GM12878 (cell line): ENCODE measurements at regions not wholly inside any gene's neighbourhood (a gene's known extent, or its start where the extent isn't known, plus 50 kb on each side); places are given as distances from the start of the nearest gene placed in this dataset.

Experiments used
- ASH2L ChIP-seq: fragments of 300-600, 200-600 bp; sonication (generic); IDR thresholded peaks from 2 replicates; pipeline ENCODE4 v1.6.1; 2017; ENCODE audit warnings: low read depth, mild to moderate bottlenecking, borderline replicate concordance
- ATF7 ChIP-seq: fragments of 450-650 bp; IDR thresholded peaks from 2 replicates; pipeline ENCODE4 v1.6.1; 2016; ENCODE audit warnings: low read depth, mild to moderate bottlenecking
- CHD1 ChIP-seq: IDR thresholded peaks from 2 replicates; pipeline ENCODE4 v1.6.1; 2012; ENCODE audit warnings: low read depth, low read length, improper control_type of control experiment
- E2F4 ChIP-seq: IDR thresholded peaks from 2 replicates; pipeline ENCODE4 v1.6.1; 2012; ENCODE audit warnings: low read depth, low read length, improper control_type of control experiment
- EED ChIP-seq: sonication (generic); IDR thresholded peaks from 2 replicates; pipeline ENCODE4 v1.6.1; 2016; ENCODE audit warnings: antibody characterized with exemption, low read depth
- ESRRA ChIP-seq: IDR thresholded peaks from 2 replicates; pipeline ENCODE4 v1.6.1; 2012; ENCODE audit warnings: mild to moderate bottlenecking, low read length, improper control_type of control experiment
- FOS ChIP-seq: IDR thresholded peaks from 3 replicates; pipeline ENCODE4 v1.6.1; 2011; ENCODE audit warnings: borderline replicate concordance; ENCODE audit not compliant: insufficient read length; ENCODE audit errors: extremely low read depth
- FOXM1 ChIP-seq: IDR thresholded peaks from 2 replicates; pipeline ENCODE4 v1.6.1; 2012; ENCODE audit warnings: low read depth, mild to moderate bottlenecking, inconsistent platforms, low read length, moderate library complexity
- GATAD2B ChIP-seq: fragments of 450-650 bp; conservative IDR thresholded peaks from 2 replicates; pipeline ENCODE4 v1.6.1; 2017; ENCODE audit warnings: low read depth, mild to moderate bottlenecking, moderate library complexity
- IKZF1 ChIP-seq: fragments of 450-650 bp; conservative IDR thresholded peaks from 2 replicates; pipeline ENCODE4 v1.6.1; 2017; ENCODE audit warnings: antibody characterized with exemption, mild to moderate bottlenecking
- IRF3 ChIP-seq: fragments of 450-650 bp; IDR thresholded peaks from 2 replicates; pipeline ENCODE4 v1.6.1; 2014; ENCODE audit warnings: mild to moderate bottlenecking
- KLF5 ChIP-seq: fragments of 450-650 bp; IDR thresholded peaks from 2 replicates; pipeline ENCODE4 v1.6.1; 2014; ENCODE audit warnings: mild to moderate bottlenecking; ENCODE audit not compliant: partially characterized antibody
- MXI1 ChIP-seq: fragments of 150-350 bp; IDR thresholded peaks from 2 replicates; pipeline ENCODE4 v1.6.1; 2011; ENCODE audit warnings: low read depth, mild to moderate bottlenecking, inconsistent platforms, low read length, improper control_type of control experiment
- NBN ChIP-seq: fragments of 450-650 bp; IDR thresholded peaks from 2 replicates; pipeline ENCODE4 v1.6.1; 2016
- PAX5 ChIP-seq: IDR thresholded peaks from 2 replicates; pipeline ENCODE4 v1.6.1; 2011; ENCODE audit warnings: low read depth, low read length, borderline replicate concordance
- POU2F2 ChIP-seq: IDR thresholded peaks from 3 replicates; pipeline ENCODE4 v1.6.1; 2011; ENCODE audit warnings: low read depth, mild to moderate bottlenecking, low read length, borderline replicate concordance
- RB1 ChIP-seq: fragments of 450-650 bp; formaldehyde crosslinking; IDR thresholded peaks from 2 replicates; pipeline ENCODE4 v1.6.1; 2017; ENCODE audit warnings: mild to moderate bottlenecking, borderline replicate concordance
- RBBP5 ChIP-seq: fragments of 200-600 bp; sonication (generic); conservative IDR thresholded peaks from 2 replicates; pipeline ENCODE4 v1.6.1; 2016
- RUNX3 ChIP-seq: IDR thresholded peaks from 2 replicates; pipeline ENCODE4 v1.6.1; 2012; ENCODE audit warnings: low read length, inconsistent platforms
- SIN3A ChIP-seq: IDR thresholded peaks from 2 replicates; pipeline ENCODE4 v1.6.1; 2012; ENCODE audit warnings: low read depth, low read length, improper control_type of control experiment
- SMAD5 ChIP-seq: IDR thresholded peaks from 2 replicates; pipeline ENCODE4 v1.6.1; 2016; ENCODE audit warnings: antibody characterized with exemption, low read depth
- SMC3 ChIP-seq: IDR thresholded peaks from 2 replicates; pipeline ENCODE4 v1.6.1; 2011; ENCODE audit warnings: low read length, improper control_type of control experiment, borderline replicate concordance
- STAT3 ChIP-seq: IDR thresholded peaks from 2 replicates; pipeline ENCODE4 v1.6.1; 2011; ENCODE audit warnings: low read depth, low read length, improper control_type of control experiment
- SUZ12 ChIP-seq: fragments of 200-600 bp; sonication (generic); IDR thresholded peaks from one replicate; pipeline ENCODE4 v1.6.1; 2018; ENCODE audit warnings: antibody characterized with exemption, mild to moderate bottlenecking; ENCODE audit not compliant: unreplicated experiment
- ZBTB33 ChIP-seq: fragments of 450-650 bp; IDR thresholded peaks from 2 replicates; pipeline ENCODE4 v1.6.1; 2017; ENCODE audit warnings: mild to moderate bottlenecking
- ZNF217 ChIP-seq: fragments of 450-650 bp; IDR thresholded peaks from 2 replicates; pipeline ENCODE4 v1.6.1; 2017; ENCODE audit warnings: antibody characterized with exemption, mild to moderate bottlenecking
- ZNF24 ChIP-seq: fragments of 450-650 bp; IDR thresholded peaks from 2 replicates; pipeline ENCODE4 v1.6.1; 2017; ENCODE audit warnings: antibody characterized with exemption, mild to moderate bottlenecking

- TF ChIP-seq RB1 (peak; percentile 82; the same call in 1 of the 2 replicates), RUNX3 (no peak), ATF7 (no peak), SIN3A (no peak), NBN (no peak), CHD1 (no peak), ESRRA (no peak), ASH2L (no peak), GATAD2B (peak; percentile 93), KLF5 (no peak), PAX5 (no peak), RBBP5 (no peak), ZBTB33 (no peak), MXI1 (no peak; the same call in 1 of the 2 replicates), ZNF24 (peak; percentile 20; the same call in 1 of the 2 replicates), IKZF1 (peak; percentile 72), SMC3 (no peak), ZNF217 (no peak), SMAD5 (no peak; the same call in 1 of the 2 replicates), IRF3 (no peak), STAT3 (no peak), EED (no peak), SUZ12 (no peak), E2F4 (no peak), POU2F2 (no peak), FOS (no peak), FOXM1 (no peak)
Observed at GRCh38 chr16:85553436-85554113, 59.5 kb upstream of the GSE1 start (continued).
